MM.1S (cell line): ENCODE measurements at regions not wholly inside any gene's neighbourhood (a gene's known extent, or its start where the extent isn't known, plus 50 kb on each side); places are given as distances from the start of the nearest gene placed in this dataset.

Source experiments
- CTCF ChIP-seq: fragments of 300-600 bp; sonication (generic); IDR thresholded peaks from 2 replicates; pipeline ENCODE4 v1.5.1; 2016; ENCODE audit warnings: antibody characterized with exemption, low read length, mixed read lengths
- EZH2 ChIP-seq: fragments of 300-600 bp; sonication (generic); optimal IDR thresholded peaks from 2 replicates; pipeline ENCODE3; 2017; ENCODE audit warnings: low read depth, mild to moderate bottlenecking, antibody characterized with exemption, low read length, mixed read lengths
- EZH2phosphoT487 ChIP-seq: fragments of 300-600 bp; sonication (generic); IDR thresholded peaks from 2 replicates; pipeline ENCODE4 v1.6.1; 2018; ENCODE audit warnings: antibody characterized with exemption, low read length

- TF ChIP-seq EZH2, result no peak
- no peak for TF ChIP-seq CTCF
- no peak for TF ChIP-seq EZH2phosphoT487
These were observed 238.7 kb upstream of the SEL1L start for GRCh38 chr14:81772381-81772780.
